ENCODE measurements at regions not wholly inside any gene's neighbourhood (a gene's known extent, or its start where the extent isn't known, plus 50 kb on each side); places are given as distances from the start of the nearest gene placed in this dataset.

- Mint-ChIP-seq H3K36me3 (ENCODE audit: unreplicated experiment) (no peaks in the 10 kb centered on the region), H3K9me3 (ENCODE audit: unreplicated experiment) (no peaks in the 10 kb centered on the region), H3K4me3 (ENCODE audit: unreplicated experiment) (no peak overlapping the region), H3K27ac (ENCODE audit: unreplicated experiment) (no peak overlapping the region), H3K4me1 (ENCODE audit: low read depth, unreplicated experiment) (peaks cover 3% of the 10 kb centered on the region), H3K27me3 (ENCODE audit: unreplicated experiment) (no peaks in the 10 kb centered on the region)
- no peak for TF ChIP-seq CTCF (IDR thresholded peaks at IDR 0.05; ENCODE audit: partially characterized antibody, unreplicated experiment)
- peak; percentile 19 for DNase-seq
Observed at GRCh38 chr3:24043168-24043567, 98.1 kb downstream of the NR1D2 start.

GRCh38 chr3:24043985-24044384 lies 98.9 kb downstream of the NR1D2 start:
- DNase-seq: no peak
- H3K27me3 Mint-ChIP-seq (ENCODE audit: unreplicated experiment): no peaks in the 10 kb centered on the region
- no peak for TF ChIP-seq CTCF (IDR thresholded peaks at IDR 0.05; ENCODE audit: partially characterized antibody, unreplicated experiment)
- peaks cover 3% of the 10 kb centered on the region for H3K4me1 Mint-ChIP-seq (ENCODE audit: low read depth, unreplicated experiment)
- no peaks in the 10 kb centered on the region for H3K9me3 Mint-ChIP-seq (ENCODE audit: unreplicated experiment)
- H3K27ac Mint-ChIP-seq (ENCODE audit: unreplicated experiment): no peak overlapping the region
- H3K36me3 Mint-ChIP-seq (ENCODE audit: unreplicated experiment): no peaks in the 10 kb centered on the region
- no peak overlapping the region for H3K4me3 Mint-ChIP-seq (ENCODE audit: unreplicated experiment)

- Mint-ChIP-seq H3K9me3 (ENCODE audit: unreplicated experiment) (peaks cover 2% of the 10 kb centered on the region), H3K4me3 (ENCODE audit: unreplicated experiment) (no peak overlapping the region), H3K36me3 (ENCODE audit: unreplicated experiment) (no peaks in the 10 kb centered on the region), H3K4me1 (ENCODE audit: low read depth, unreplicated experiment) (peaks cover 3% of the 10 kb centered on the region), H3K27ac (ENCODE audit: unreplicated experiment) (no peak overlapping the region), H3K27me3 (ENCODE audit: unreplicated experiment) (no peaks in the 10 kb centered on the region)
- no peak for TF ChIP-seq CTCF (IDR thresholded peaks at IDR 0.05; ENCODE audit: partially characterized antibody, unreplicated experiment)
- DNase-seq: no peak
Observed at GRCh38 chr3:24046214-24046613, 101.1 kb downstream of the NR1D2 start.

- DNase-seq: no peak
- H3K27ac Mint-ChIP-seq (ENCODE audit: unreplicated experiment): no peak overlapping the region
- H3K9me3 Mint-ChIP-seq (ENCODE audit: unreplicated experiment): peaks cover 2% of the 10 kb centered on the region
- no peaks in the 10 kb centered on the region for H3K27me3 Mint-ChIP-seq (ENCODE audit: unreplicated experiment)
- H3K4me3 Mint-ChIP-seq (ENCODE audit: unreplicated experiment): no peak overlapping the region
- no peak for TF ChIP-seq CTCF (IDR thresholded peaks at IDR 0.05; ENCODE audit: partially characterized antibody, unreplicated experiment)
- H3K36me3 Mint-ChIP-seq (ENCODE audit: unreplicated experiment): no peaks in the 10 kb centered on the region
- peaks cover 3% of the 10 kb centered on the region for H3K4me1 Mint-ChIP-seq (ENCODE audit: low read depth, unreplicated experiment)
Observed at GRCh38 chr3:24047513-24047912, 102.4 kb downstream of the NR1D2 start.

GRCh38 chr3:24048843-24049242 lies 103.8 kb downstream of the NR1D2 start:
- H3K27me3 Mint-ChIP-seq (ENCODE audit: unreplicated experiment): no peaks in the 10 kb centered on the region
- peaks cover 2% of the 10 kb centered on the region for H3K9me3 Mint-ChIP-seq (ENCODE audit: unreplicated experiment)

More at GRCh38 chr3:24048843-24049242, 103.8 kb downstream of the NR1D2 start:
- no peak overlapping the region for H3K4me3 Mint-ChIP-seq (ENCODE audit: unreplicated experiment)
- DNase-seq: no peak
- no peak for TF ChIP-seq CTCF (IDR thresholded peaks at IDR 0.05; ENCODE audit: partially characterized antibody, unreplicated experiment)
- H3K4me1 Mint-ChIP-seq (ENCODE audit: low read depth, unreplicated experiment): peaks cover under 1% of the 10 kb centered on the region
- no peaks in the 10 kb centered on the region for H3K36me3 Mint-ChIP-seq (ENCODE audit: unreplicated experiment)
- no peak overlapping the region for H3K27ac Mint-ChIP-seq (ENCODE audit: unreplicated experiment)
